ENCODE measurements at regions not wholly inside any gene's neighbourhood (a gene's known extent, or its start where the extent isn't known, plus 50 kb on each side); places are given as distances from the start of the nearest gene placed in this dataset.

- no peak for TF ChIP-seq CTCF (IDR thresholded peaks at IDR 0.05; ENCODE audit: extremely low read depth, missing control alignments)
- DNase-seq (ENCODE audit: low spot score) = no peak
These were observed 71.6 kb downstream of the GPX5 start for GRCh38 chr6:28597217-28597835.

- no peak for TF ChIP-seq CTCF (IDR thresholded peaks at IDR 0.05; ENCODE audit: extremely low read depth, missing control alignments)
- DNase-seq (ENCODE audit: low spot score) = no peak
These were observed 72.4 kb downstream of the GPX5 start for GRCh38 chr6:28597924-28598722.

GRCh38 chr6:28598757-28599686 is 73.3 kb downstream of the GPX5 start:
- TF ChIP-seq CTCF (IDR thresholded peaks at IDR 0.05; ENCODE audit: extremely low read depth, missing control alignments) = no peak

GRCh38 chr6:28600245-28600644 is 74.6 kb downstream of the GPX5 start:
- TF ChIP-seq CTCF (IDR thresholded peaks at IDR 0.05; ENCODE audit: extremely low read depth, missing control alignments) = no peak
- DNase-seq (ENCODE audit: low spot score) = no peak

More at GRCh38 chr6:28598757-28599686, 73.3 kb downstream of the GPX5 start:
- DNase-seq (ENCODE audit: low spot score) = no peak

- TF ChIP-seq CTCF (IDR thresholded peaks at IDR 0.05; ENCODE audit: extremely low read depth, missing control alignments) = no peak
- DNase-seq (ENCODE audit: low spot score) = no peak
These were observed 78.2 kb downstream of the GPX5 start for GRCh38 chr6:28603891-28604290.

GRCh38 chr6:28606424-28607391 is 81.0 kb downstream of the GPX5 start:
- DNase-seq (ENCODE audit: low spot score) = peak; percentile 62
- TF ChIP-seq CTCF (IDR thresholded peaks at IDR 0.05; ENCODE audit: extremely low read depth, missing control alignments) = no peak
